ENCODE measurements at regions not wholly inside any gene's neighbourhood (a gene's known extent, or its start where the extent isn't known, plus 50 kb on each side); places are given as distances from the start of the nearest gene placed in this dataset.

- no peak for DNase-seq
Observed at GRCh38 chr11:104594228-104594958, 303.9 kb downstream of the CASP12 start.

GRCh38 chr11:104588970-104589369, 309.3 kb downstream of the CASP12 start:
- DNase-seq = no peak

GRCh38 chr11:104588446-104588845, 309.8 kb downstream of the CASP12 start:
- DNase-seq = no peak

- DNase-seq = no peak
Observed at GRCh38 chr11:104584823-104585222, 313.4 kb downstream of the CASP12 start.

GRCh38 chr11:104583857-104584256, 314.4 kb downstream of the CASP12 start:
- no peak for DNase-seq

GRCh38 chr11:104582431-104582830, 315.8 kb downstream of the CASP12 start:
- DNase-seq = no peak

- DNase-seq = no peak
Observed at GRCh38 chr11:104581246-104581980, 316.8 kb downstream of the CASP12 start.

- DNase-seq = no peak
Observed at GRCh38 chr11:104573441-104573990, 324.7 kb downstream of the CASP12 start.

GRCh38 chr11:104572279-104572678, 326.0 kb downstream of the CASP12 start:
- no peak for DNase-seq

GRCh38 chr11:104570078-104570701, 328.1 kb downstream of the CASP12 start:
- DNase-seq = no peak

GRCh38 chr11:104565583-104565961, 332.7 kb downstream of the CASP12 start:
- no peak for DNase-seq

- DNase-seq = no peak
Observed at GRCh38 chr11:104564921-104565582, 333.2 kb downstream of the CASP12 start.

GRCh38 chr11:104556606-104557301, 341.5 kb downstream of the CASP12 start:
- no peak for DNase-seq

- DNase-seq = no peak
Observed at GRCh38 chr11:104549019-104549418, 349.2 kb downstream of the CASP12 start.

- no peak for DNase-seq
Observed at GRCh38 chr11:104547996-104548661, 350.1 kb downstream of the CASP12 start.

- DNase-seq = no peak
Observed at GRCh38 chr11:104546501-104546900, 351.8 kb downstream of the CASP12 start.

- no peak for DNase-seq
Observed at GRCh38 chr11:104541701-104542100, 356.6 kb downstream of the CASP12 start.

- DNase-seq = no peak
Observed at GRCh38 chr11:104538313-104538712, 359.9 kb downstream of the CASP12 start.

GRCh38 chr11:104534278-104534677, 364.0 kb downstream of the CASP12 start:
- no peak for DNase-seq

- DNase-seq = no peak
Observed at GRCh38 chr11:104531894-104532293, 366.4 kb downstream of the CASP12 start.

GRCh38 chr11:104531075-104531474, 367.1 kb upstream of the PDGFD start:
- no peak for DNase-seq

Measured in hypothalamus (tissue), 51 donors.